ENCODE measurements at regions not wholly inside any gene's neighbourhood (a gene's known extent, or its start where the extent isn't known, plus 50 kb on each side); places are given as distances from the start of the nearest gene placed in this dataset.

DNA sequence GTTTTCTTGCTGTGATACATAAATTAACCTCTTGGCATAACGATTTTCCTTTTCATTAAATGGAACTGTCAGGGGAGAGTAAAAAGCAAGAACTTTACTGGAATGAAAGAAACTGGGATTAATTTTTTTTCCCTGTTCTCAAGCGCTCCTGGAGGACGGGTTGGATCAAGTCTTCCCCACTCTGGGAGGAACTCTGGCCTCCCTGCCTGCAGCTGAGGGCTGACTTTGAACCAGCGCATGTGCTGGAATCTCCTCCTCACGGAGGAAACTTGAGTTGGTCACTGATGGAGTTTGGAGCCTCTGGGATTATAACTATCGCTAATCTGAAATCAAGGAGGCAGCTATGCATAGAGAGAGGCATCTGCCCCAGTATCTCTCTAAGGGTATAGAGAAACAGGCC is 406.4 kb upstream of the TMEM132C start:
- Histone ChIP-seq H3K9ac (ENCODE audit: low read length) (no peak overlapping the region), H3K9me2 (replicated peaks; ENCODE audit: insufficient read depth, low read length) (no peaks in the 10 kb centered on the region), H3K79me2 (ENCODE audit: low read length) (no peaks in the 10 kb centered on the region), H3K27me3 (ENCODE audit: low read length) (no peaks in the 10 kb centered on the region), H3K4me1 (ENCODE audit: low read length) (no peaks in the 10 kb centered on the region), H3K9me3 (ENCODE audit: low read length) (no peaks in the 10 kb centered on the region), H3K4me3 (ENCODE audit: low read length) (no peak overlapping the region), H4K20me1 (ENCODE audit: insufficient read depth, low read depth, low read length) (no peaks in the 10 kb centered on the region), H3K4me2 (ENCODE audit: low read depth, low read length, poor library complexity, severe bottlenecking) (no peak overlapping the region), H3K36me3 (ENCODE audit: insufficient read depth, low read length) (no peaks in the 10 kb centered on the region), H3K27ac (ENCODE audit: low read length) (no peak overlapping the region), H2AFZ (ENCODE audit: low read length) (no peak overlapping the region)
- DNase-seq = no peak

DNA sequence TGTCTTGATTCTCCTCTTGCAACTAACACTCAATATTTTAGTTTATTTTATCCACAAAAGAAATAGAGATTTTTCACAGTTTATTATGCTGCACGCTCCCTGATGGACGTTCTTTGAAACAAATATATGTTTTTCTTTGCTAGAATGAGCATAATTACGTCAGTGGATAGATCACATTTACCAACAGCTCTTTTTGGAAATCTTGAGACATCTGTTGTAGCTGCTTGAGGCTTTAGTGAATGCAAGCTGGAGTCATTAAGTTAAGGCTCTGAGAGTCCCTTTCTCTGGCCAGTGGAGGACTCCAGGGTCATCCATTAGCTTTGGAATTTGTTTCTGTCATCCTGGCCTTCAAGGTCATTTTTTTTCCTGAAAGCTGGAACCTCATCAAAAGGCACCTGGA is 405.6 kb upstream of the TMEM132C start:
- H3K4me1 ChIP-seq (ENCODE audit: low read length) = no peaks in the 10 kb centered on the region
- H3K36me3 ChIP-seq (ENCODE audit: insufficient read depth, low read length) = no peaks in the 10 kb centered on the region
- no peak overlapping the region for H3K9ac ChIP-seq (ENCODE audit: low read length)
- H3K27me3 ChIP-seq (ENCODE audit: low read length) = no peaks in the 10 kb centered on the region
- H4K20me1 ChIP-seq (ENCODE audit: insufficient read depth, low read depth, low read length) = no peaks in the 10 kb centered on the region
- H3K9me3 ChIP-seq (ENCODE audit: low read length) = no peaks in the 10 kb centered on the region
- no peak overlapping the region for H2AFZ ChIP-seq (ENCODE audit: low read length)
- DNase-seq = no peak
- H3K9me2 ChIP-seq (replicated peaks; ENCODE audit: insufficient read depth, low read length) = no peaks in the 10 kb centered on the region
- no peak overlapping the region for H3K4me3 ChIP-seq (ENCODE audit: low read length)
- H3K79me2 ChIP-seq (ENCODE audit: low read length) = no peaks in the 10 kb centered on the region
- no peak overlapping the region for H3K27ac ChIP-seq (ENCODE audit: low read length)
- H3K4me2 ChIP-seq (ENCODE audit: low read depth, low read length, poor library complexity, severe bottlenecking) = no peak overlapping the region

DNA sequence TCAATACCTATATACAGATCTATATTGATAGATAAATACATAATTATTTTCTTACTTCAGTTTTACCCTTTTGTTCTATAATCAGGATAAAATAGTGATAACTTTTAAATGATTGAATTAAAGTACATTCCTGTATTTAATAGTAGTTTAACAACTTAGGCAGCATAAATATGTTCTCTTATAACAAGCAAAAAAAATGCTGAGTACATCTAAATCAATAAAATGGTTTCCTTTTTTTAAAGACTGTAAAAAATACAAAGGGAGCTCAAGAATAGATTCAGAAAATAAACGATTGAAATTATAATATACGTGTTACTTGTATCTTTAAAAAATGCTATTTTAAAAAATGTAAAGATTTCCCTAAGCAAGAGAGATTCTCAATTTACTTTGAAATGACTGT is 393.7 kb upstream of the TMEM132C start:
- Histone ChIP-seq H3K9me3 (ENCODE audit: low read length) (no peaks in the 10 kb centered on the region), H3K27ac (ENCODE audit: low read length) (no peak overlapping the region), H2AFZ (ENCODE audit: low read length) (no peak overlapping the region), H3K36me3 (ENCODE audit: insufficient read depth, low read length) (no peaks in the 10 kb centered on the region), H3K9me2 (replicated peaks; ENCODE audit: insufficient read depth, low read length) (no peaks in the 10 kb centered on the region), H3K9ac (ENCODE audit: low read length) (no peak overlapping the region), H3K27me3 (ENCODE audit: low read length) (no peaks in the 10 kb centered on the region), H3K79me2 (ENCODE audit: low read length) (no peaks in the 10 kb centered on the region), H3K4me1 (ENCODE audit: low read length) (no peaks in the 10 kb centered on the region), H4K20me1 (ENCODE audit: insufficient read depth, low read depth, low read length) (no peaks in the 10 kb centered on the region), H3K4me3 (ENCODE audit: low read length) (no peak overlapping the region), H3K4me2 (ENCODE audit: low read depth, low read length, poor library complexity, severe bottlenecking) (no peak overlapping the region)
- DNase-seq = no peak

- Histone ChIP-seq H2AFZ (ENCODE audit: low read length) (no peak overlapping the region), H4K20me1 (ENCODE audit: insufficient read depth, low read depth, low read length) (no peaks in the 10 kb centered on the region), H3K27ac (ENCODE audit: low read length) (no peak overlapping the region), H3K27me3 (ENCODE audit: low read length) (no peaks in the 10 kb centered on the region), H3K9me3 (ENCODE audit: low read length) (no peaks in the 10 kb centered on the region), H3K4me3 (ENCODE audit: low read length) (no peak overlapping the region), H3K79me2 (ENCODE audit: low read length) (no peaks in the 10 kb centered on the region), H3K9me2 (replicated peaks; ENCODE audit: insufficient read depth, low read length) (no peaks in the 10 kb centered on the region), H3K4me2 (ENCODE audit: low read depth, low read length, poor library complexity, severe bottlenecking) (no peak overlapping the region), H3K9ac (ENCODE audit: low read length) (no peak overlapping the region), H3K4me1 (ENCODE audit: low read length) (no peaks in the 10 kb centered on the region), H3K36me3 (ENCODE audit: insufficient read depth, low read length) (no peaks in the 10 kb centered on the region)
- DNase-seq = no peak
These were observed 385.4 kb upstream of the TMEM132C start for GRCh38 chr12:127881371-127882140.

DNA sequence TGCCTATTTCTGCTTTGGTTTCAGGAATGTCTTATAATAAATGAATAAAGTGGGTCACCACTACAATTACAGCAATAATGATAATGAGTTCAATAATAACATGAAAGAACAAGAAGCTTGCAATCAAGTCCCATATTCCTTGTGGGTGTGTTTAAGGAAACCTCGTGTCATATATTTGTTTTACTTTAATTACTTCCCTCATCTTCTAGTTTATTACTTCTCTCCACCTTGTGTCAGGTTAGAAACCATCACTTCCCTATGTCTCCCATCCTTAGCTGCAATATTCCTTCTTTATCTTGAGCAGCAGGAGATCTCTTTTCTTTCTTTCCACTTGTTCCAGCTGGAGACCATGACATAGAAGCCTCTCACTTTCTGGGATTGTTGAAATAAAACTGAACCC is 384.0 kb upstream of the TMEM132C start:
- H3K4me2 ChIP-seq (ENCODE audit: low read depth, low read length, poor library complexity, severe bottlenecking) = no peak overlapping the region
- H3K79me2 ChIP-seq (ENCODE audit: low read length) = no peaks in the 10 kb centered on the region
- no peaks in the 10 kb centered on the region for H3K9me2 ChIP-seq (replicated peaks; ENCODE audit: insufficient read depth, low read length)
- DNase-seq = no peak
- no peak overlapping the region for H3K4me3 ChIP-seq (ENCODE audit: low read length)
- no peaks in the 10 kb centered on the region for H3K4me1 ChIP-seq (ENCODE audit: low read length)
- no peaks in the 10 kb centered on the region for H3K9me3 ChIP-seq (ENCODE audit: low read length)
- H2AFZ ChIP-seq (ENCODE audit: low read length) = no peak overlapping the region
- H4K20me1 ChIP-seq (ENCODE audit: insufficient read depth, low read depth, low read length) = no peaks in the 10 kb centered on the region
- H3K27ac ChIP-seq (ENCODE audit: low read length) = no peak overlapping the region
- H3K9ac ChIP-seq (ENCODE audit: low read length) = no peak overlapping the region
- H3K27me3 ChIP-seq (ENCODE audit: low read length) = no peaks in the 10 kb centered on the region
- H3K36me3 ChIP-seq (ENCODE audit: insufficient read depth, low read length) = no peaks in the 10 kb centered on the region

DNA sequence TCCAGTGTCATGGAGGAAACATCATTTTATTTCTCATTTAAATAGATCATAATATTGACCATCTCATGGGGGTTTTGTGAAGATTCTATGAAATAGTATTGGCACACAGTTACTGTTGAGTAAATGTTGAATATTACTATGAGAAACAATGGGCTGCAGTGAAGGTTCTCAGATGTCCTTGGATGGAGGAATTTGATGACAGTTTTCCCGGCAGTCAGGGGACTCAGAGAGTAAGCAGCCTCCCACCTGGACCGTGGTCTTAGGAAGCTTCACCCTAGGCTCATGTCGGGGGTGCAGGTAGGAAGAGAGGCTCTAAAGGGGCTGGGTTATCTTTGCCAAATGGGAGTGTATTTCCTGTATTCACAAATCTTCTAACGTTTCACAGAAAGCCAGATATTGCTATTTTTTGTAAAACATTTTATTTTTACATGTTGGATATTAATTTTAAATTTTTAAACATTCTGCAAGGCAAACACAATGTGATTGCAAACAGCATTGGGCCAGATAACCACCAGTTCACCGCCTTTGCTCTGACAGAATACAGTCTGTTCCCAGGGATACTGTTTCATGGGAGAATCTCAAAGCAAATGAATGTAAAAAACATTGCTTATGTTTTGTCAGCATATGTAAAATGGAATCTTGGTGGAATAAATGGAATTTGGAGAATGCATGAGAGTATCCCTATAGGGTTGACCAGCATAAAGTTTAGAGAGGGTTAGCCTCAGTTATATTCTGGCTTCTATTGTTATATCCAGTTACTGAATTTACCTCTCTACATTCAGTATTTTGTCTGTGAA is 380.8 kb upstream of the TMEM132C start:
- Histone ChIP-seq H3K4me1 (ENCODE audit: low read length) (no peaks in the 10 kb centered on the region), H3K4me3 (ENCODE audit: low read length) (no peak overlapping the region), H3K27ac (ENCODE audit: low read length) (no peak overlapping the region), H4K20me1 (ENCODE audit: insufficient read depth, low read depth, low read length) (no peaks in the 10 kb centered on the region), H3K79me2 (ENCODE audit: low read length) (no peaks in the 10 kb centered on the region), H3K9ac (ENCODE audit: low read length) (no peak overlapping the region), H3K9me2 (replicated peaks; ENCODE audit: insufficient read depth, low read length) (no peaks in the 10 kb centered on the region), H3K4me2 (ENCODE audit: low read depth, low read length, poor library complexity, severe bottlenecking) (no peak overlapping the region), H3K36me3 (ENCODE audit: insufficient read depth, low read length) (no peaks in the 10 kb centered on the region), H3K9me3 (ENCODE audit: low read length) (no peaks in the 10 kb centered on the region), H2AFZ (ENCODE audit: low read length) (no peak overlapping the region), H3K27me3 (ENCODE audit: low read length) (no peaks in the 10 kb centered on the region)
- no peak for DNase-seq

- no peak overlapping the region for H3K27ac ChIP-seq (ENCODE audit: low read length)
- no peaks in the 10 kb centered on the region for H3K79me2 ChIP-seq (ENCODE audit: low read length)
- H2AFZ ChIP-seq (ENCODE audit: low read length) = no peak overlapping the region
- no peaks in the 10 kb centered on the region for H3K27me3 ChIP-seq (ENCODE audit: low read length)
- H3K4me1 ChIP-seq (ENCODE audit: low read length) = no peaks in the 10 kb centered on the region
- H3K9me3 ChIP-seq (ENCODE audit: low read length) = no peaks in the 10 kb centered on the region
- H3K4me3 ChIP-seq (ENCODE audit: low read length) = no peak overlapping the region
- no peaks in the 10 kb centered on the region for H4K20me1 ChIP-seq (ENCODE audit: insufficient read depth, low read depth, low read length)
- H3K36me3 ChIP-seq (ENCODE audit: insufficient read depth, low read length) = no peaks in the 10 kb centered on the region
- no peak overlapping the region for H3K4me2 ChIP-seq (ENCODE audit: low read depth, low read length, poor library complexity, severe bottlenecking)
- H3K9ac ChIP-seq (ENCODE audit: low read length) = no peak overlapping the region
- no peaks in the 10 kb centered on the region for H3K9me2 ChIP-seq (replicated peaks; ENCODE audit: insufficient read depth, low read length)
- DNase-seq = no peak
These were observed 380.1 kb upstream of the TMEM132C start for GRCh38 chr12:127886827-127887226.

- Histone ChIP-seq H3K79me2 (ENCODE audit: low read length) (no peaks in the 10 kb centered on the region), H2AFZ (ENCODE audit: low read length) (no peak overlapping the region), H3K36me3 (ENCODE audit: insufficient read depth, low read length) (no peaks in the 10 kb centered on the region), H3K4me3 (ENCODE audit: low read length) (no peak overlapping the region), H3K4me1 (ENCODE audit: low read length) (no peaks in the 10 kb centered on the region), H3K27me3 (ENCODE audit: low read length) (no peaks in the 10 kb centered on the region), H4K20me1 (ENCODE audit: insufficient read depth, low read depth, low read length) (no peaks in the 10 kb centered on the region), H3K9me3 (ENCODE audit: low read length) (no peaks in the 10 kb centered on the region), H3K27ac (ENCODE audit: low read length) (no peak overlapping the region), H3K9me2 (replicated peaks; ENCODE audit: insufficient read depth, low read length) (no peaks in the 10 kb centered on the region), H3K9ac (ENCODE audit: low read length) (no peak overlapping the region), H3K4me2 (ENCODE audit: low read depth, low read length, poor library complexity, severe bottlenecking) (no peak overlapping the region)
- DNase-seq = no peak
These were observed 377.8 kb upstream of the TMEM132C start for GRCh38 chr12:127888943-127889719.
